HG03280 (cell line): ENCODE measurements at regions not wholly inside any gene's neighbourhood (a gene's known extent, or its start where the extent isn't known, plus 50 kb on each side); places are given as distances from the start of the nearest gene placed in this dataset.

Source experiments
- ATAC-seq: cut with Tn5 transposase; IDR thresholded peaks from one replicate; pipeline ENCODE4 v1.9.1; 2021; ENCODE audit warnings: mild to moderate bottlenecking, moderate library complexity; ENCODE audit not compliant: unreplicated experiment

GRCh38 chr13:83352391-83352790, 529.9 kb downstream of the SLITRK1 start:
- ATAC-seq = no peak

- no peak for ATAC-seq
Measured at GRCh38 chr13:83350569-83350968, 531.7 kb downstream of the SLITRK1 start.

GRCh38 chr13:83344518-83344917, 537.8 kb downstream of the SLITRK1 start:
- no peak for ATAC-seq

GRCh38 chr13:83340170-83340569, 542.1 kb downstream of the SLITRK1 start:
- ATAC-seq = no peak

GRCh38 chr13:83333614-83334388, 548.5 kb downstream of the SLITRK1 start:
- no peak for ATAC-seq

- no peak for ATAC-seq
Measured at GRCh38 chr13:83332751-83333150, 549.5 kb downstream of the SLITRK1 start.

GRCh38 chr13:83327091-83327490, 555.2 kb downstream of the SLITRK1 start:
- ATAC-seq = no peak

- ATAC-seq = no peak
Measured at GRCh38 chr13:83325125-83325853, 557.0 kb downstream of the SLITRK1 start.

GRCh38 chr13:83311886-83312577, 570.2 kb downstream of the SLITRK1 start:
- ATAC-seq = no peak

GRCh38 chr13:83298617-83299016, 583.7 kb downstream of the SLITRK1 start:
- ATAC-seq = no peak

- no peak for ATAC-seq
Measured at GRCh38 chr13:83297586-83298290, 584.5 kb downstream of the SLITRK1 start.

- no peak for ATAC-seq
Measured at GRCh38 chr13:83295686-83296085, 586.6 kb downstream of the SLITRK1 start.

GRCh38 chr13:83286737-83287136, 595.5 kb downstream of the SLITRK1 start:
- ATAC-seq = no peak

- ATAC-seq = no peak
Measured at GRCh38 chr13:83281654-83282053, 600.6 kb downstream of the SLITRK1 start.

- ATAC-seq = no peak
Measured at GRCh38 chr13:83274679-83275078, 607.6 kb downstream of the SLITRK1 start.

- no peak for ATAC-seq
Measured at GRCh38 chr13:83272652-83273240, 609.5 kb downstream of the SLITRK1 start.

- no peak for ATAC-seq
Measured at GRCh38 chr13:83272076-83272475, 610.2 kb downstream of the SLITRK1 start.

- ATAC-seq = no peak
Measured at GRCh38 chr13:83265279-83265678, 617.0 kb downstream of the SLITRK1 start.

GRCh38 chr13:83248751-83249150, 633.5 kb downstream of the SLITRK1 start:
- ATAC-seq = no peak

GRCh38 chr13:83232626-83233025, 649.6 kb downstream of the SLITRK1 start:
- ATAC-seq = no peak
